ENCODE measurements at regions not wholly inside any gene's neighbourhood (a gene's known extent, or its start where the extent isn't known, plus 50 kb on each side); places are given as distances from the start of the nearest gene placed in this dataset.

- no peaks in the 10 kb centered on the region for H4K20me1 ChIP-seq (replicated peaks; ENCODE audit: insufficient read depth)
- H2AFZ ChIP-seq: no peak overlapping the region
- H3F3A ChIP-seq (replicated peaks; ENCODE audit: low read depth): no peaks in the 10 kb centered on the region
- H3K27ac Mint-ChIP-seq: no peak overlapping the region
- H3K9me2 ChIP-seq (ENCODE audit: insufficient read depth): peaks cover 10% of the 10 kb centered on the region
- no peaks in the 10 kb centered on the region for H3K27me3 ChIP-seq (ENCODE audit: insufficient read depth)
- H3K4me1 Mint-ChIP-seq: no peaks in the 10 kb centered on the region
- H3K4me2 ChIP-seq: no peak overlapping the region
- no peaks in the 10 kb centered on the region for H3K36me3 ChIP-seq (ENCODE audit: insufficient read depth)
- no peaks in the 10 kb centered on the region for H3K79me2 ChIP-seq (replicated peaks; ENCODE audit: insufficient read depth)
- no peaks in the 10 kb centered on the region for H3K36me3 Mint-ChIP-seq (ENCODE audit: low read depth)
- H3K27me3 Mint-ChIP-seq (ENCODE audit: insufficient read depth, low read depth, poor library complexity): peaks cover 7% of the 10 kb centered on the region
- TF ChIP-seq CREB1 (CRISPR knock-in tag; IDR thresholded peaks at IDR 0.05; ENCODE audit: low read depth) (no peak), EZH2 (IDR thresholded peaks at IDR 0.05; ENCODE audit: low read depth, unreplicated experiment) (no peak), ZNF114 (CRISPR knock-in tag; IDR thresholded peaks at IDR 0.05) (no peak), NANOG (IDR thresholded peaks at IDR 0.05; ENCODE audit: borderline replicate concordance) (no peak), STAT1 (IDR thresholded peaks at IDR 0.05; ENCODE audit: unreplicated experiment) (no peak), POLR2AphosphoS5 (IDR thresholded peaks at IDR 0.05; ENCODE audit: low read depth) (no peak), CTCF (conservative IDR thresholded peaks at IDR 0.05; ENCODE audit: low read depth in 2 of 2) (no peak), JUNB (IDR thresholded peaks at IDR 0.05; ENCODE audit: unreplicated experiment) (no peak), EZH2phosphoT487 (IDR thresholded peaks at IDR 0.05; ENCODE audit: unreplicated experiment) (no peak), ZNF331 (CRISPR knock-in tag; IDR thresholded peaks at IDR 0.05; ENCODE audit: low read depth) (no peak), REST (IDR thresholded peaks at IDR 0.05; ENCODE audit: unreplicated experiment) (no peak)
- TF ChIP-seq, protein P1, sequence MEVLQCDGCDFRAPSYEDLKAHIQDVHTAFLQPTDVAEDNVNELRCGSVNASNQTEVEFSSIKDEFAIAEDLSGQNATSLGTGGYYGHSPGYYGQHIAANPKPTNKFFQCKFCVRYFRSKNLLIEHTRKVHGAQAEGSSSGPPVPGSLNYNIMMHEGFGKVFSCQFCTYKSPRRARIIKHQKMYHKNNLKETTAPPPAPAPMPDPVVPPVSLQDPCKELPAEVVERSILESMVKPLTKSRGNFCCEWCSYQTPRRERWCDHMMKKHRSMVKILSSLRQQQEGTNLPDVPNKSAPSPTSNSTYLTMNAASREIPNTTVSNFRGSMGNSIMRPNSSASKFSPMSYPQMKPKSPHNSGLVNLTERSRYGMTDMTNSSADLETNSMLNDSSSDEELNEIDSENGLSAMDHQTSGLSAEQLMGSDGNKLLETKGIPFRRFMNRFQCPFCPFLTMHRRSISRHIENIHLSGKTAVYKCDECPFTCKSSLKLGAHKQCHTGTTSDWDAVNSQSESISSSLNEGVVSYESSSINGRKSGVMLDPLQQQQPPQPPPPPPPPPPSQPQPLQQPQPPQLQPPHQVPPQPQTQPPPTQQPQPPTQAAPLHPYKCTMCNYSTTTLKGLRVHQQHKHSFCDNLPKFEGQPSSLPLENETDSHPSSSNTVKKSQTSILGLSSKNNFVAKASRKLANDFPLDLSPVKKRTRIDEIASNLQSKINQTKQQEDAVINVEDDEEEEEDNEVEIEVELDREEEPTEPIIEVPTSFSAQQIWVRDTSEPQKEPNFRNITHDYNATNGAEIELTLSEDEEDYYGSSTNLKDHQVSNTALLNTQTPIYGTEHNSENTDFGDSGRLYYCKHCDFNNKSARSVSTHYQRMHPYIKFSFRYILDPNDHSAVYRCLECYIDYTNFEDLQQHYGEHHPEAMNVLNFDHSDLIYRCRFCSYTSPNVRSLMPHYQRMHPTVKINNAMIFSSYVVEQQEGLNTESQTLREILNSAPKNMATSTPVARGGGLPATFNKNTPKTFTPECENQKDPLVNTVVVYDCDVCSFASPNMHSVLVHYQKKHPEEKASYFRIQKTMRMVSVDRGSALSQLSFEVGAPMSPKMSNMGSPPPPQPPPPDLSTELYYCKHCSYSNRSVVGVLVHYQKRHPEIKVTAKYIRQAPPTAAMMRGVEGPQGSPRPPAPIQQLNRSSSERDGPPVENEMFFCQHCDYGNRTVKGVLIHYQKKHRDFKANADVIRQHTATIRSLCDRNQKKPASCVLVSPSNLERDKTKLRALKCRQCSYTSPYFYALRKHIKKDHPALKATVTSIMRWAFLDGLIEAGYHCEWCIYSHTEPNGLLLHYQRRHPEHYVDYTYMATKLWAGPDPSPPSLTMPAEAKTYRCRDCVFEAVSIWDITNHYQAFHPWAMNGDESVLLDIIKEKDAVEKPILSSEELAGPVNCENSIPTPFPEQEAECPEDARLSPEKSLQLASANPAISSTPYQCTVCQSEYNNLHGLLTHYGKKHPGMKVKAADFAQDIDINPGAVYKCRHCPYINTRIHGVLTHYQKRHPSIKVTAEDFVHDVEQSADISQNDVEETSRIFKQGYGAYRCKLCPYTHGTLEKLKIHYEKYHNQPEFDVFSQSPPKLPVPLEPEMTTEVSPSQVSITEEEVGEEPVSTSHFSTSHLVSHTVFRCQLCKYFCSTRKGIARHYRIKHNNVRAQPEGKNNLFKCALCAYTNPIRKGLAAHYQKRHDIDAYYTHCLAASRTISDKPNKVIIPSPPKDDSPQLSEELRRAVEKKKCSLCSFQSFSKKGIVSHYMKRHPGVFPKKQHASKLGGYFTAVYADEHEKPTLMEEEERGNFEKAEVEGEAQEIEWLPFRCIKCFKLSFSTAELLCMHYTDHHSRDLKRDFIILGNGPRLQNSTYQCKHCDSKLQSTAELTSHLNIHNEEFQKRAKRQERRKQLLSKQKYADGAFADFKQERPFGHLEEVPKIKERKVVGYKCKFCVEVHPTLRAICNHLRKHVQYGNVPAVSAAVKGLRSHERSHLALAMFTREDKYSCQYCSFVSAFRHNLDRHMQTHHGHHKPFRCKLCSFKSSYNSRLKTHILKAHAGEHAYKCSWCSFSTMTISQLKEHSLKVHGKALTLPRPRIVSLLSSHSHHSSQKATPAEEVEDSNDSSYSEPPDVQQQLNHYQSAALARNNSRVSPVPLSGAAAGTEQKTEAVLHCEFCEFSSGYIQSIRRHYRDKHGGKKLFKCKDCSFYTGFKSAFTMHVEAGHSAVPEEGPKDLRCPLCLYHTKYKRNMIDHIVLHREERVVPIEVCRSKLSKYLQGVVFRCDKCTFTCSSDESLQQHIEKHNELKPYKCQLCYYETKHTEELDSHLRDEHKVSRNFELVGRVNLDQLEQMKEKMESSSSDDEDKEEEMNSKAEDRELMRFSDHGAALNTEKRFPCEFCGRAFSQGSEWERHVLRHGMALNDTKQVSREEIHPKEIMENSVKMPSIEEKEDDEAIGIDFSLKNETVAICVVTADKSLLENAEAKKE (CRISPR knock-in tag; IDR thresholded peaks at IDR 0.05): no peak
- TF ChIP-seq, protein P2, sequence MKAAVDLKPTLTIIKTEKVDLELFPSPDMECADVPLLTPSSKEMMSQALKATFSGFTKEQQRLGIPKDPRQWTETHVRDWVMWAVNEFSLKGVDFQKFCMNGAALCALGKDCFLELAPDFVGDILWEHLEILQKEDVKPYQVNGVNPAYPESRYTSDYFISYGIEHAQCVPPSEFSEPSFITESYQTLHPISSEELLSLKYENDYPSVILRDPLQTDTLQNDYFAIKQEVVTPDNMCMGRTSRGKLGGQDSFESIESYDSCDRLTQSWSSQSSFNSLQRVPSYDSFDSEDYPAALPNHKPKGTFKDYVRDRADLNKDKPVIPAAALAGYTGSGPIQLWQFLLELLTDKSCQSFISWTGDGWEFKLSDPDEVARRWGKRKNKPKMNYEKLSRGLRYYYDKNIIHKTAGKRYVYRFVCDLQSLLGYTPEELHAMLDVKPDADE (IDR thresholded peaks at IDR 0.05): no peak
- no peaks in the 10 kb centered on the region for H3K4me1 ChIP-seq (ENCODE audit: insufficient read depth)
- H3K9me3 Mint-ChIP-seq: peaks cover 4% of the 10 kb centered on the region; the same call in 2 of the 3 replicates
- no peak for ATAC-seq
- no peak overlapping the region for H3K4me3 Mint-ChIP-seq
- no peak overlapping the region for H3K27ac ChIP-seq (ENCODE audit: low read depth)
- no peak for DNase-seq (ENCODE audit: low spot score)
- no peak overlapping the region for H3K4me3 ChIP-seq
These were observed 168.4 kb upstream of the NCKAP5 start for GRCh38 chr2:133736674-133737073.

Measured in GM23338 (cell line).